Kidney (tissue), 13 donors: ENCODE measurements at regions not wholly inside any gene's neighbourhood (a gene's known extent, or its start where the extent isn't known, plus 50 kb on each side); places are given as distances from the start of the nearest gene placed in this dataset.

Experiments
- DNase-seq, 5 donors: peaks; one replicate each; pipeline ENCODE4 v3.0.0-alpha.2; 2013 to 2020
- FAIRE-seq: peaks from 2 replicates; lab custom pipeline; 2012; peaks lifted over from hg19 to GRCh38; lab: Jason Lieb, UNC
- H3K27ac ChIP-seq, 2 donors: one replicate each; pipeline ENCODE4 v1.7.0; 2013; ENCODE audit warnings: low read depth in 2 of 2, low read length in 2 of 2, inconsistent platforms in 1 of 2
- H3K27me3 ChIP-seq: one replicate; pipeline ENCODE4 v1.7.1; 2013; ENCODE audit warnings: low read length, inconsistent platforms; ENCODE audit not compliant: control insufficient read depth, insufficient read depth
- H3K36me3 ChIP-seq, 3 donors: one replicate each; pipeline versions ENCODE4 v1.7.0 to v1.7.1; 2013; ENCODE audit warnings: low read length in 3 of 3, control low read depth in 1 of 3, inconsistent platforms in 1 of 3; ENCODE audit not compliant: insufficient read depth in 3 of 3, control insufficient read depth in 2 of 3
- H3K4me1 ChIP-seq, 3 donors: one replicate each; pipeline versions ENCODE4 v1.7.0 to v1.7.1; 2013; ENCODE audit warnings: low read length in 3 of 3, inconsistent platforms in 1 of 3, low read depth in 1 of 3; ENCODE audit not compliant: control insufficient read depth in 2 of 3, insufficient read depth in 2 of 3
- H3K4me3 ChIP-seq, 3 donors: one replicate each; pipeline versions ENCODE4 v1.7.0 to v1.8.1; 2013; ENCODE audit warnings: low read length in 3 of 3, control low read depth in 1 of 3, inconsistent platforms in 1 of 3
- H3K9ac ChIP-seq, 3 donors: one replicate each; pipeline versions ENCODE4 v1.7.0 to v1.7.1; 2013; ENCODE audit warnings: low read length in 3 of 3, control low read depth in 1 of 3, inconsistent platforms in 1 of 3
- H3K9me3 ChIP-seq, 3 donors: one replicate each; pipeline versions ENCODE4 v1.7.0 to v1.7.1; 2013; ENCODE audit warnings: low read length in 3 of 3, control low read depth in 1 of 3, inconsistent platforms in 1 of 3; ENCODE audit not compliant: control insufficient read depth in 2 of 3, insufficient read depth in 1 of 3
- CTCF ChIP-seq: IDR thresholded peaks from 3 replicates; pipeline ENCODE4 v1.5.1; 2012; ENCODE audit warnings: mild to moderate bottlenecking, moderate library complexity, borderline replicate concordance; ENCODE audit not compliant: insufficient read depth; ENCODE audit errors: extremely low read depth
- intact Hi-C: fragments of 100-400 bp; cut with DNase I; formaldehyde crosslinking; loops from one replicate; pipeline ENCODE4 v1.11.1; 2022
- donor health status: control.
- donor health status: control.
- donor health status: control.
- donor health status: control.
- donor health status: control.
- donor health status: DM: yes; HTN: yes; CAD: no.
- donor health status: Normal renal cell carcinoma (clear cell type).

- no peak overlapping the region for H3K9ac ChIP-seq
- H3K4me3 ChIP-seq, result no peak overlapping the region
- no peaks in the 10 kb centered on the region for H3K36me3 ChIP-seq
- intact Hi-C loops, result no loop called here
- TF ChIP-seq CTCF, result no peak
- no peaks in the 10 kb centered on the region for H3K9me3 ChIP-seq
- no peak for FAIRE-seq
- peak in 2 of 5 donors; percentile 39 to 53 for DNase-seq
- no peak overlapping the region for H3K27ac ChIP-seq
- peaks cover 4 to 17% (median 15%) of the 10 kb centered on the region in 3 donors for H3K4me1 ChIP-seq
- no peaks in the 10 kb centered on the region for H3K27me3 ChIP-seq
Measured at GRCh38 chr21:43308101-43308814, 118.7 kb downstream of the SIK1 start.

- H3K27ac ChIP-seq, result no peak overlapping the region
- intact Hi-C loops, result no loop called here
- no peak for TF ChIP-seq CTCF
- no peaks in the 10 kb centered on the region for H3K9me3 ChIP-seq
- no peak for FAIRE-seq
- DNase-seq, result no peak
- H3K27me3 ChIP-seq, result no peaks in the 10 kb centered on the region
- no peak overlapping the region for H3K9ac ChIP-seq
- peaks cover 4 to 17% (median 15%) of the 10 kb centered on the region in 3 donors for H3K4me1 ChIP-seq
- no peaks in the 10 kb centered on the region for H3K36me3 ChIP-seq
- no peak overlapping the region for H3K4me3 ChIP-seq
Measured at GRCh38 chr21:43307677-43308070, 119.3 kb downstream of the SIK1 start.

- Histone ChIP-seq H3K9ac (no peak overlapping the region), H3K4me1 (peaks cover 3 to 16% (median 15%) of the 10 kb centered on the region in 3 donors), H3K4me3 (no peak overlapping the region), H3K27ac (peak overlapping the region in 1 of 2 donors; percentile 20), H3K36me3 (no peaks in the 10 kb centered on the region), H3K27me3 (no peaks in the 10 kb centered on the region), H3K9me3 (no peaks in the 10 kb centered on the region)
- FAIRE-seq, result no peak
- DNase-seq, result peak in 2 of 5 donors; percentile 34 to 91
- TF ChIP-seq CTCF, result no peak
- intact Hi-C loops, result no loop called here
Measured at GRCh38 chr21:43306911-43307676, 119.8 kb downstream of the SIK1 start.
